Esophagus squamous epithelium (tissue), 4 donors: ENCODE measurements at regions not wholly inside any gene's neighbourhood (a gene's known extent, or its start where the extent isn't known, plus 50 kb on each side); places are given as distances from the start of the nearest gene placed in this dataset.

Source experiments
- CTCF ChIP-seq, 6 experiments: fragments of 450-650 bp in 4 of 6; fragments of 200-600 bp in 2 of 6; sonication (generic) in 2 of 6; IDR thresholded peaks; one replicate each; pipeline ENCODE4 v1.5.1; 2016 to 2019; ENCODE audit warnings: antibody characterized with exemption in 6 of 6, mild to moderate bottlenecking in 4 of 6, moderate library complexity in 4 of 6
- POLR2A ChIP-seq, 4 donors: fragments of 450-650 bp; IDR thresholded peaks; one replicate each; pipeline ENCODE4 v1.6.1; 2017; ENCODE audit warnings: antibody characterized with exemption in 4 of 4, mild to moderate bottlenecking in 4 of 4, moderate library complexity in 3 of 4

GRCh38 chr11:109695696-109696095 lies 273.7 kb downstream of the C11orf87 start:
- TF ChIP-seq CTCF (IDR thresholded peaks at IDR 0.05) (no peak), POLR2A (IDR thresholded peaks at IDR 0.05) (no peak)
